Stimulated activated CD4-positive, alpha-beta T cell treated with anti-CD3 and anti-CD28 coated beads, Interleukin-12 subunit alpha, Interleukin-12 subunit beta, amount 100 ng/mL, for 48 hours (primary cell): ENCODE measurements at regions not wholly inside any gene's neighbourhood (a gene's known extent, or its start where the extent isn't known, plus 50 kb on each side); places are given as distances from the start of the nearest gene placed in this dataset.
A peak's percentile ranks its signal among the peaks of the same experiment; 100 is the strongest.
"Not testable (repeated sequence)": the region's sequence is repeated elsewhere in the genome, so short reads cannot be mapped to it uniquely, and the experiment has no call there.

Experiments
- DNase-seq, 3 donors: peaks; one replicate each; pipeline ENCODE4 v3.0.0-alpha.2; 2020; ENCODE audit warnings: low read depth in 2 of 3, low spot score in 1 of 3

GRCh38 chr2:120513776-120514357 is 167.9 kb downstream of the INHBB start:
- no peak for DNase-seq

DNA sequence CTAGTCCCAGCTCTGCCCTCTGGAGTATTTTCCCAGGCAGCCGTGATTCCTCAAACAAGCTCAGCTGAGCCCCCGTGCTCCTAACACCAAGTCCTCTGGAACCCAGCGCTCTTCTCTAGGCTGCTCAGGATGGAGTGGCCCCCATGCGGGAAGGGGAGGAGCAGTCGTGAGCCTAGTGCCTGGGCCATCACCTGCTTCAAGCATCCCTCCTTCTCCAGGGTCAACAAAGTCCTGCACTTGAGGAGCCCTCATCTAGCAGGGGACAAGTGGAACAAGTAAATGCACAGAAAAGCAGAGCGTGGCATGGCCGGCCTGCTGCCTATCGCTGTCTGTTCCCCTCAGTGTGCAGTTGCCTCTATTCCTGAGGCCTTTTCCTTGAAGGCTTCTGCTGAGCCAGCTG is 168.6 kb downstream of the INHBB start:
- no peak for DNase-seq

DNA sequence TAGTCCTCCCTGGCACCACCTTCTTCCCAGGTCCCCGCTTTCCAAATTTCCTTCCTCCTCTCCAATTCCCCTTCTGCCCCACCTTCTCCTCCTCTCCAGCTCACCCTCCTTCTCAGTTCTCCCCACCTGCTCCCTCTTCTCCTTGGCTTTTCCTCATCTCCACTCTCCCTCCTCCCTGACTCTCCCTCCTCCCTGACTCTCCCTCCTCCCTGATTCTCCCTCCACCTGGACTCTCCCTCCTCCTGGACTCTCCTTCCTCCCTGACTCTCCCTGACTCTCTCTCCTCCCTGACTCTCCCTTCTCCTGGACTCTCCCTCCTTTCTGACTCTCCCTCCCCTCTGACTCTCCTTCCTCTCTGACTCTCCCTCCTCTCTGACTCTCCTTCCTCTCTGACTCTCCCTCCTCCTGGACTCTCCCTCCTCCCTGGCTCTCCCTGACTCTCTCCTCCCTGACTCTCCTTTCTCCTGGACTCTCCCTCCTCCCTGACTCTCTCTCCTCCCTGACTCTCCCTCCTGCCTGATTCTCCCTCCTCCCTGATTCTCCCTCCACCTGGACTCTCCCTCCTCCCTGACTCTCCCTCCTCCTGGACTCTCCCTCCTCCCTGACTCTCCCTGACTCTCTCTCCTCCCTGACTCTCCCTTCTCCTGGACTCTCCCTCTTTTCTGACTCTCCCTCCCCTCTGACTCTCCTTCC is 169.3 kb downstream of the INHBB start:
- not testable (repeated sequence) for DNase-seq

DNA sequence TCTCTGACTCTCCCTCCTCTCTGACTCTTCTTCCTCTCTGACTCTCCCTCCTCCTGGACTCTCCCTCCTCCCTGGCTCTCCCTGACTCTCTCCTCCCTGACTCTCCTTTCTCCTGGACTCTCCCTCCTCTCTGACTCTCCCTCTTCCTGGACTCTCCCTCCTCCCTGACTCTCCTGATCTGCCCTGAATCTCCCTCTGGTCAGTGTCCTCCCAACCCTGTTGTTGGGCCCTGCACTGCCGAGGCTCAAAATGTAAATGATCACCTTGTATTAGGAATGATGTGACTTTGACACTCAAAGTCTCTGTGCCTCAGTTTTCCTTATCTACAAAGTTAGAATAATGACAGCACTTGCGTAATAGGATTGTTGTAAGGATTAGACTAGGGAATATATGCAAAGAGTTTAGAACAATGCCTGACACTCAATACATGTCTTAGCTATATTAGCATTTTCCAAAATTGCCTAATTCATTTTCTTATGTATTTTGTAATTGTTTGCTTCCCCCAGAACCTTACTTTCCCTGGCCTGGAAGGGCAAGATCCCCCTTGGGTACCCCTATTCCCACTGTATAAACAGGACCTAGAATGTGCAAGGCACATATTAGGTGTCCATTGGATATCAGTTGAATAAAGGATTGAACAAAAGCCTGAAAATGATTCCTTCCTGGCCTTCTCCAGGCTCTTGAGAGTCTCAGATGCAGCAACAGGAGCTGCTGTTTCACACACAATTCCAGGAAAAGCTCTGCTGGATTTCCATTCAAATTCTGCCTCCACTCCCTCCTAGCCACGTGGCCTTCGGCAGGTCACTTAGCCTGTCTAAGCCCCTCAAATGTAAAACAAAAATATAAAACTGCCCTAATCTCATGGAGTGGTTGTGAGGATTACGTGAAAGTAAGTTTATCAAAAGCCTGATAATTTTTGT is 170.1 kb downstream of the INHBB start:
- DNase-seq, result no peak

- no peak for DNase-seq
Measured at GRCh38 chr2:120516679-120517314, 170.9 kb downstream of the INHBB start.

DNA sequence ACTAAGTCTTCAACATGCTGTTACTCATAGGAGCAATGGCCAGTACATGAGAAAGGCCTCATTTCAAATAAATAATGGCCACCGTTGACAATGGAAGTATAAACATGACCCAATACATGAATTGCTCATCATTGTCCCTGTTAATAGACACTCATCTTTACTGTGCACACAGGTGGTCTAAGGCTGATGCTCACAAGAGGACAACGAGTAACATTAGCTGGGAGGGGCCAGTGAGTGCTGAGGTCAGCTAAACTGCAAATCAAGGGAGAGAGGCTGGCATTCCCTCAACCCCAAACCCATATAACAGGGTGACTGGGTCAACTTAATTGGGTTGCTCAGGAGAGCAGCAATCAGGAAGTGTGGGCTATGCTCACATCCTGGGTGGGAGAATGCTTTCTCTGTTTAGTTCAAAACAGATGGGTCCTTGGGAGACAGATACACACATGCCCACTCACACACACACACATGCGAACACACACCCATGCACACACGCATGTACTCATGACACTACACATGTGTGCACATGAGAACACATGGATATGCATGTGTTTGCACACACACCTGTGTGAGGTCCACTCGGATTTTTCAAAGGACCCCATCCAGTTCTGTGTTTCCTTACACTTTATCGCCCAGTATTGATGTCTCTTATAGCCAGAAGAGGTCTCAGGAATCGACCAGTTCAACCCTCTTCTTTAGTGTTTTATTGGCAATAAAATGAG is 172.0 kb downstream of the INHBB start:
- no peak for DNase-seq

DNA sequence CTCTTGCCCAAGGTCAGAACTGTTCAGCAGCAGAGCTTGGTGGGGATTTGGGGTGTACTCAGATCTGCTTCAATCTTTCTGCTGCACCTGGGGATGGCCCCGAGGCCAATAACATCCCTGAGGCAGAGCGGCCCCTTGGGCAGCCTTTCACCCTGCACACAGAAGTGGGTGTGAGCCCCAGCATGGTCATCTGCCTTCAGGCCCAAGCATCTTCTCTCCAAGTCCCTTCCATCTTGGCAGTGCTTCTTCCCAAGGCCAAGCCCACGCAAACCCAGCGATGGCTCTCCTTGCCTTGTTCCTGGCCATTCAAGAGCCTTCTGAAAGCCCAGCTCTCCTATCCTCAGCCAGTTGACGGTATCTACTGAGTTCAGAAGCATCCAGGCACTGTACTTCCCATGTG is 172.9 kb downstream of the INHBB start:
- no peak for DNase-seq

GRCh38 chr2:120519469-120519868 is 173.5 kb downstream of the INHBB start:
- no peak for DNase-seq

GRCh38 chr2:120520454-120520853 is 174.5 kb downstream of the INHBB start:
- DNase-seq, result no peak

DNA sequence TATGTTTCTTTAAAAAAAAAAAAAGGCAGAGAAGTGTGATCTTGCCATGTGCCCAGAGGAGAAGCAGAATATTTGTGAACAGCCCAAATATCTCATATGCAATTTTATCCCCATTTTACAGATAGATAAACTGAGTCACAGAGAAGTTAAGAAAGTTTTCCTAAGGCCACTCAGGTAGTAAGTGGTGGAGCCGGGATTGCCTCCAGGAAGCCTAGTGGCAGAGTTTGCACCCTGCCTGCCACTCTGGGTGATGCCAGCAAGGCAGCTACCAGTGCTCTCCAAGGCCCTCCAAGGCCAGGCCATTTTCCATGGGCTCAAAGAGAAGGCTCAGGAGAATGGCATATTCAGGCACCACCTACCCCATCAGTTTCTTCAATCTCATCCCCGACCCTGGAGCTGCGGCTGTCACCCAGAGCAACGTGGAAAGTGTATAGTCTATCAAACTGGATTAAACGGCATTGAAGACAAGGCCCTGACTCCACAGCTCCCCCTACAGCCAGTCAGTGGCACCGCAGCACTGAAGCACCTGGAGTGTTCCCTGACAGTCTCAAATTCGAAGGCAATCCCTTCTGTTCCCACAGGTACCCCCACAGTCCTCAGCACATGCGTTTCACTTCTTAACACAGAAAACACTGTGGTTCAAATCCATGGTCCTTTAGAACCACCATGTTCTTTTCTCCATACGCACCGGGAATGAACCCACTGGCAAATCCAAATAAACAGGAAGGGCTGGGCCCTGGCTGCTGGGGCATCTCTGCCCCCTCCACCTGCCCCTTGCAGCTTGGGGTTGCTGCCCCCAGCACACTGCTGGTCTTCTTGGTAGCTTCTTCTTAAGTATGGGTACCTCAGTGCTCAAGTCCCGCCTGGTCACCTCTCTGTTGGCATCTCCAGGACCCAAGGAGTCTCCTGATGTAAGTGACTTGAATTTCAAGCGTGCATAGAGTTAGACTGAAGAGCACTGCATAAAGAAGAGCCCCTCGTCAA is 175.3 kb downstream of the INHBB start:
- DNase-seq, result peak; percentile 6 to 47 (median 17)

DNA sequence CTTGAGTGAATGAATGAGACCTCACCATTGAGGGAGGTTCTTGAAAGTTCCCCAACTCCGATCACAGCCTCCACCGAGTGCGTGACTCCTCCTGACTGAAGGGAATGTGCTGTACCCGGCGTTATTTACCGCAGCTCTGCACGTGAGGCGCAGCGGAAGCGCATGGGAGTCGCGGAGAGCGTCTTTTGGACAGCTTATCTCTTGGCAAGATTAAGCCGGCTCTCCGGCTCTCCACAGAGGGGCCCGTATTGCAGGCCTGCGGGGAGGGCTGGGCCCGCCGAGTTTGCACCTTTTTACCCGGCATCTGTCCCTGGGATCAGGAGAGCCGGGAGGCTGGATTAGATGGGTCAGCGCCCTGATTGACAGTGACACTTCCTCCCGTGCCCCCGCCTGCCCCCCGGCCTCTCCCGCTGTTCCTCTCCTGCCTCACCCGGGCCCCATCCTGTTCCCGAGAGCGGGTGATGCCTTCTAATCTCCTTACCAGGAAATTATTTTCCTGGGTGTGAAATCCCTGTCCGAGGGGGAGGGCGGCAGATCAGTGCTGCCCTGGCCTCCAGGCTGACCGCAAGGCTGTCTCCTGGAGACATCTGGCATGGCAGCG is 176.3 kb downstream of the INHBB start:
- DNase-seq, result no peak

- no peak for DNase-seq
Measured at GRCh38 chr2:120523766-120524165, 177.8 kb downstream of the INHBB start.

DNA sequence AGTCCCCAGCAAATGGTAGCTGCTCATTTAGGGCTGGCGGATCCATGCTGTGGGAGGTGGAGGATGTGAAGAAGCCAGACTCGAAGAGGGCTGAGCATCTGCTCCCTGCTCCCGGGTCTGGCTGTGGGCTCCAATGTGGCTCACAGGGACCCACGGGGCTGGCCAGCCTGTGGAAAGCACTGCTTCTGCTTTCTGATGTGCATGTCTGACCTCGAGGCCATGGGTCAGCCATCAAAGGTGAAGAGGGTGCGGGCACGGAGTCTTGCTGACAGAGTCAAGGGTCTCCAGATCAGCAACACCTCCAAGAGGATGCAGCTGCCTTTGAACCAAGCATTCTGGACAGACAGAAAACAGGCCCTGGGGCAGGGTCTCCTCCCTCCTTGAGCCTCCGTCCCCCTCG is 178.2 kb downstream of the INHBB start:
- no peak for DNase-seq

GRCh38 chr2:120525056-120526046 is 179.4 kb downstream of the INHBB start:
- no peak for DNase-seq

GRCh38 chr2:120526047-120526562 is 180.2 kb downstream of the INHBB start:
- no peak for DNase-seq

- DNase-seq, result no peak
Measured at GRCh38 chr2:120526997-120527945, 181.3 kb downstream of the INHBB start.
